ENCODE measurements at regions not wholly inside any gene's neighbourhood (a gene's known extent, or its start where the extent isn't known, plus 50 kb on each side); places are given as distances from the start of the nearest gene placed in this dataset.

GRCh38 chr16:9300252-9300651 lies 208.8 kb downstream of the HAPSTR1 start:
- TF ChIP-seq CTCF (IDR thresholded peaks at IDR 0.05; ENCODE audit: insufficient read depth, low read depth, low read length, missing control alignments) = no peak
- no peak overlapping the region for H3K4me3 ChIP-seq (ENCODE audit: low read depth, low read length)
- DNase-seq (ENCODE audit: low read depth) = no peak

- TF ChIP-seq CTCF (IDR thresholded peaks at IDR 0.05; ENCODE audit: insufficient read depth, low read depth, low read length, missing control alignments) = no peak
- H3K4me3 ChIP-seq (ENCODE audit: low read depth, low read length) = no peak overlapping the region
- no peak for DNase-seq (ENCODE audit: low read depth)
Observed at GRCh38 chr16:9302072-9302471, 210.6 kb downstream of the HAPSTR1 start.

- no peak for DNase-seq (ENCODE audit: low read depth)
- TF ChIP-seq CTCF (IDR thresholded peaks at IDR 0.05; ENCODE audit: insufficient read depth, low read depth, low read length, missing control alignments) = no peak
- H3K4me3 ChIP-seq (ENCODE audit: low read depth, low read length) = no peak overlapping the region
Observed at GRCh38 chr16:9306753-9307152, 215.3 kb downstream of the HAPSTR1 start.

- no peak overlapping the region for H3K4me3 ChIP-seq (ENCODE audit: low read depth, low read length)
- TF ChIP-seq CTCF (IDR thresholded peaks at IDR 0.05; ENCODE audit: insufficient read depth, low read depth, low read length, missing control alignments) = no peak
- DNase-seq (ENCODE audit: low read depth) = no peak
Observed at GRCh38 chr16:9307446-9307845, 216.0 kb downstream of the HAPSTR1 start.

- no peak overlapping the region for H3K4me3 ChIP-seq (ENCODE audit: low read depth, low read length)
- TF ChIP-seq CTCF (IDR thresholded peaks at IDR 0.05; ENCODE audit: insufficient read depth, low read depth, low read length, missing control alignments) = no peak
- no peak for DNase-seq (ENCODE audit: low read depth)
Observed at GRCh38 chr16:9308356-9308801, 216.9 kb downstream of the HAPSTR1 start.

- no peak overlapping the region for H3K4me3 ChIP-seq (ENCODE audit: low read depth, low read length)
- TF ChIP-seq CTCF (IDR thresholded peaks at IDR 0.05; ENCODE audit: insufficient read depth, low read depth, low read length, missing control alignments) = no peak
- no peak for DNase-seq (ENCODE audit: low read depth)
Observed at GRCh38 chr16:9308850-9309249, 217.4 kb downstream of the HAPSTR1 start.

GRCh38 chr16:9309844-9310243 lies 218.4 kb downstream of the HAPSTR1 start:
- TF ChIP-seq CTCF (IDR thresholded peaks at IDR 0.05; ENCODE audit: insufficient read depth, low read depth, low read length, missing control alignments) = no peak
- no peak overlapping the region for H3K4me3 ChIP-seq (ENCODE audit: low read depth, low read length)
- no peak for DNase-seq (ENCODE audit: low read depth)
